ENCODE measurements at regions not wholly inside any gene's neighbourhood (a gene's known extent, or its start where the extent isn't known, plus 50 kb on each side); places are given as distances from the start of the nearest gene placed in this dataset.

DNA sequence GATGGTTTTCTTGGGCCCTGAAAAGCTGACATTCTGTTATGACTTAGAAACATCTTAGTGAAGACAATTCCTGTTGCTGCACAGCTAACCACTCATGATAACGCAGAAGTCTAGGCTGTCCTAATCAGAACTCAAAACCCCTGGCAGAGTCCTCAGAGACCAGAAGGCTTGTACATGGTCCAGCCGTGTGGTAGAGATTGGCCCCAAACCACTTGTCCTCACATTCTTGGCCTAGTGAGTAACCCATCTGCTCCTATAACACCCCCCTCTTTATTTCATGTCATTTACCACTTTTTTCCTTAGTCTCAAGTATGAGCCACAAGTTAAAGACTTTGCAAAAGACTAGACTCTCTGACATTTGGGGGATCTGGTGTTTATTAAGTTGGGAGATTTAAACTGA, 116.5 kb upstream of the ADAMTS18 start:
- no peak overlapping the region for H3K27ac ChIP-seq (ENCODE audit: low read depth, low read length)
- H3K23ac ChIP-seq (ENCODE audit: insufficient read length) = no peak overlapping the region
- no peaks in the 10 kb centered on the region for H3K36me3 ChIP-seq (ENCODE audit: control insufficient read depth in 2 of 4, insufficient read depth in 4 of 4, low read length in 3 of 4)
- no peak overlapping the region for H2BK5ac ChIP-seq (ENCODE audit: low read depth, low read length)
- no peak for TF ChIP-seq CTCF (IDR thresholded peaks at IDR 0.05; ENCODE audit: control extremely low read depth in 1 of 3, insufficient read depth in 1 of 3, low read depth in 1 of 3, low read length in 3 of 3)
- TF ChIP-seq TCF12 (IDR thresholded peaks at IDR 0.05; ENCODE audit: low read depth, low read length) = no peak
- no peak for TF ChIP-seq SUZ12 (IDR thresholded peaks at IDR 0.05; ENCODE audit: low read length)
- TF ChIP-seq NANOG (IDR thresholded peaks at IDR 0.05; ENCODE audit: insufficient read depth, low read depth, low read length, poor library complexity, severe bottlenecking) = no peak
- no peak for TF ChIP-seq NRF1 (IDR thresholded peaks at IDR 0.05; ENCODE audit: low read depth, low read length)
- TF ChIP-seq RBBP5 (IDR thresholded peaks at IDR 0.05; ENCODE audit: borderline replicate concordance, low read depth, low read length) = no peak
- no peak for TF ChIP-seq SAP30 (IDR thresholded peaks at IDR 0.05; ENCODE audit: insufficient read depth, insufficient replicate concordance, low read length)
- no peak for TF ChIP-seq JUND (IDR thresholded peaks at IDR 0.05; ENCODE audit: low read length)
- no peak for TF ChIP-seq SIN3A (conservative IDR thresholded peaks at IDR 0.05 in 1 of 2, IDR thresholded peaks at IDR 0.05 in 1 of 2; ENCODE audit: low read depth in 1 of 2, low read length in 2 of 2)
- TF ChIP-seq KDM5A (IDR thresholded peaks at IDR 0.05; ENCODE audit: low read length) = no peak
- H3K9ac ChIP-seq (replicated peaks in 1 of 4; ENCODE audit: extremely low read depth in 1 of 4, low read depth in 3 of 4, low read length in 3 of 4) = no peak overlapping the region
- ChIA-PET CTCF (ENCODE audit: partially characterized antibody) (interaction anchor here (0.7 kb wide), 1 partner anchor 262 kb away, joined by 3 read pairs; no protein-coding TSS in a partner anchor), POLR2A (ENCODE audit: partially characterized antibody) (interaction anchor here (0.7 kb wide), 1 partner anchor 660 kb away, joined by 3 read pairs; no protein-coding TSS in a partner anchor)
- no peak overlapping the region for H3K14ac ChIP-seq (ENCODE audit: insufficient read length)
- H2BK12ac ChIP-seq (ENCODE audit: low read depth, low read length) = no peak overlapping the region
- no peaks in the 10 kb centered on the region for H3K27me3 ChIP-seq (replicated peaks in 1 of 4; ENCODE audit: control insufficient read depth in 3 of 4, extremely low read depth in 1 of 4, insufficient read depth in 3 of 4, low read length in 3 of 4)
- H2BK20ac ChIP-seq (ENCODE audit: low read length) = no peak overlapping the region
- no peaks in the 10 kb centered on the region for H3K9me3 ChIP-seq (ENCODE audit: insufficient read depth in 2 of 2, low read depth in 1 of 2, low read length in 1 of 2)
- H2AFZ ChIP-seq (ENCODE audit: low read length) = no peak overlapping the region
- DNase-seq (ENCODE audit: low read depth in 1 of 2, low spot score in 2 of 2) = no peak
- H4K5ac ChIP-seq (ENCODE audit: insufficient read length, low read depth, low read length) = no peak overlapping the region
- H2AK5ac ChIP-seq (ENCODE audit: low read depth, low read length) = no peak overlapping the region
- H4K20me1 ChIP-seq (replicated peaks in 1 of 2; ENCODE audit: control insufficient read depth in 1 of 2, insufficient read depth in 2 of 2, low read length in 2 of 2) = no peaks in the 10 kb centered on the region
- no peak overlapping the region for H3K4ac ChIP-seq (replicated peaks; ENCODE audit: insufficient read length, low read depth, low read length)
- no peak overlapping the region for H3K4me2 ChIP-seq (ENCODE audit: insufficient read depth in 1 of 2, low read depth in 2 of 2, low read length in 2 of 2)
- H3K56ac ChIP-seq (replicated peaks; ENCODE audit: insufficient read length, low read depth, low read length) = no peak overlapping the region
- no peak overlapping the region for H3K18ac ChIP-seq (ENCODE audit: extremely low read depth, low read length)
- H4K91ac ChIP-seq (replicated peaks; ENCODE audit: insufficient read length, low read length) = no peak overlapping the region
- no peak overlapping the region for H2BK120ac ChIP-seq (replicated peaks; ENCODE audit: low read depth, low read length)
- no peaks in the 10 kb centered on the region for H3K79me1 ChIP-seq (ENCODE audit: low read depth, low read length)
- no peaks in the 10 kb centered on the region for H3K79me2 ChIP-seq (ENCODE audit: control insufficient read depth in 1 of 2, insufficient read depth in 2 of 2, low read length in 2 of 2)
- H3K23me2 ChIP-seq (ENCODE audit: low read depth, low read length) = no peaks in the 10 kb centered on the region
- H3K4me3 ChIP-seq (ENCODE audit: extremely low read depth in 1 of 4, insufficient read depth in 2 of 4, low read depth in 3 of 4, low read length in 4 of 4) = no peak overlapping the region
- WGBS, 2 experiments (ENCODE audit: extremely low coverage in 1 of 2, insufficient coverage in 1 of 2, insufficient read length in 1 of 2, insufficient replicate concordance in 2 of 2, low coverage in 1 of 2, low lambda C conversion rate in 2 of 2, missing lambda C conversion rate in 1 of 2) = 78% methylated on average over 2 of the region's 2 CpGs; no CpG with 5 or more reads in 1 of the 2 experiments
- no peak for FAIRE-seq
- H4K8ac ChIP-seq (ENCODE audit: extremely low read depth, insufficient read depth, low read length) = no peak overlapping the region
- no peak overlapping the region for H2BK15ac ChIP-seq (ENCODE audit: low read length)
- H3K4me1 ChIP-seq (replicated peaks in 1 of 4; ENCODE audit: control insufficient read depth in 3 of 4, insufficient read depth in 4 of 4, low read length in 3 of 4) = no peaks in the 10 kb centered on the region

Data from H1 (cell line).